ENCODE measurements at regions not wholly inside any gene's neighbourhood (a gene's known extent, or its start where the extent isn't known, plus 50 kb on each side); places are given as distances from the start of the nearest gene placed in this dataset.
A peak's percentile ranks its signal among the peaks of the same experiment; 100 is the strongest.

DNA sequence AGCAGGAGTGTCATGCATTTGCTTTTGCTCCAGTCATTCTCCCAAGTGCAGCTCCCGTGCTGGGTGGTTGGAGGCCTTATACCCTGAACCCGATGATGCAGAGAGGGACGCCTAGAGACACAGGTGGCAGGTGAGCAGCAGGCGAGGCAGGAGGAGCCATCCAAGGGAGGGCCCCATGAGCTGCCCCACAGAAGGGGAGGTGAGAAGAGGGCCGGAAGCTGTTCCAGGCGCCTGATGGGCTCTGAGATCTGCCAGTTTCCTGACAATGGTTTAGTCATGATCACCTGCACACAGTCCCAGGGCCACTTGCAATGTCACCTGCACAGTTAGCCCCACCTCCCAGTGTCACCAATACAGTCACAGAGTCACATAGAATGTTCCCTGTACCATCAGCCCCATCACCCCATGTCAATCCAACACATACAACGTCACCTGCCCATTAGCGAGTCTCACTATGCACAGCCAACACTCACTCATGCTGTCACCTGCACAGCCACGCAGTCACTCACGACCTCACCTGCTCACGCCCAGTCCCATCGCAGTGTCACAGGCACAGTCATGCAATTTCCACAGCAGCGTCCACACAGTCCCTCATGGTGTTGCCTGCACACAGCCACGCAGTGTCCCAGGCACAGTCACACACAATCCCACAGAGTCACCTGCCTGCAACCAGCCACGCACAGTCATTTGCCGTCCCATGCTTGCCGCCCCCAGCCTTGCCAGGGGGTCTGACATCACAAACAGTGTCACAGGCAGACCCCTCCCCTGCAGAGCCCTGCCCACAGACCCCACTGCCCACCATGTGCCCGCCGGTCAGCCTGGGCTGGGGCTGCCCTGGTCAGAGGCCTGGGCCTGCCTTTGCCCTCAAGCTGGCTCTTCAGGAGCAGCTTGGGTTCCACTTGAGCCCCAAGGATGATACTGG, 113.4 kb downstream of the LHX2 start:
- ChIA-PET POLR2A (no interaction called here), CTCF (interaction anchor here (2.7 kb wide), 1 partner anchor 196 kb away, joined by 18 read pairs; no protein-coding TSS in a partner anchor)
- H3K9me3 ChIP-seq (ENCODE audit: control insufficient read depth, insufficient read depth, low read length), result peaks cover 3% of the 10 kb centered on the region; the same call in 1 of the 2 replicates
- DNase-seq (ENCODE audit: low read depth, low spot score), result no peak
- TF ChIP-seq, protein P1, sequence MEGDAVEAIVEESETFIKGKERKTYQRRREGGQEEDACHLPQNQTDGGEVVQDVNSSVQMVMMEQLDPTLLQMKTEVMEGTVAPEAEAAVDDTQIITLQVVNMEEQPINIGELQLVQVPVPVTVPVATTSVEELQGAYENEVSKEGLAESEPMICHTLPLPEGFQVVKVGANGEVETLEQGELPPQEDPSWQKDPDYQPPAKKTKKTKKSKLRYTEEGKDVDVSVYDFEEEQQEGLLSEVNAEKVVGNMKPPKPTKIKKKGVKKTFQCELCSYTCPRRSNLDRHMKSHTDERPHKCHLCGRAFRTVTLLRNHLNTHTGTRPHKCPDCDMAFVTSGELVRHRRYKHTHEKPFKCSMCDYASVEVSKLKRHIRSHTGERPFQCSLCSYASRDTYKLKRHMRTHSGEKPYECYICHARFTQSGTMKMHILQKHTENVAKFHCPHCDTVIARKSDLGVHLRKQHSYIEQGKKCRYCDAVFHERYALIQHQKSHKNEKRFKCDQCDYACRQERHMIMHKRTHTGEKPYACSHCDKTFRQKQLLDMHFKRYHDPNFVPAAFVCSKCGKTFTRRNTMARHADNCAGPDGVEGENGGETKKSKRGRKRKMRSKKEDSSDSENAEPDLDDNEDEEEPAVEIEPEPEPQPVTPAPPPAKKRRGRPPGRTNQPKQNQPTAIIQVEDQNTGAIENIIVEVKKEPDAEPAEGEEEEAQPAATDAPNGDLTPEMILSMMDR (IDR thresholded peaks at IDR 0.05; ENCODE audit: low read depth, low read length), result no peak
- H3K27ac ChIP-seq (ENCODE audit: low read depth, low read length), result no peak overlapping the region
- H3K4me3 ChIP-seq (ENCODE audit: low read depth, low read length), result no peak overlapping the region
- H3K27me3 ChIP-seq (ENCODE audit: control insufficient read depth, insufficient read depth, low read length), result peaks cover 15% of the 10 kb centered on the region

DNA sequence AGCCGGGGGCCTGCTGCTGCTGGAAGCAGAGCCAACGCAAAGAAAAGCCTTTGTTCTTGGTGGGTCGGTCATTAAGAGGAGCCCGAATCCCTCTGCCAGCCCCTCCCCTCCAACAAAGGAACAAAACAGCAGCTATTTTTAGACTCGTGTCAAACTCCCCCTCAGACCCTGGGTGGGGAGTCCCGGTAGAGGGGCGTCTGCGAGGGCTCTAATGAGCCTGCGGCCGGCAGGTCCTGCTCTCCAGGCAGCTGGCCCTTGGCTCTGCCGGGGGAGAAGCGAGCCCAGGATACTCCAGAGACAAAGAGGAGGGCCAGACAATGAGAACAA, 114.0 kb downstream of the LHX2 start:
- ChIA-PET POLR2A (no interaction called here), CTCF (interaction anchor here (1.9 to 2.7 kb wide), 3 partner anchors 9 to 269 kb away, joined by 9 to 18 read pairs (median 12); no protein-coding TSS in a partner anchor)
- Histone ChIP-seq H3K27me3 (ENCODE audit: control insufficient read depth, insufficient read depth, low read length) (peaks cover 15% of the 10 kb centered on the region), H3K4me3 (ENCODE audit: low read depth, low read length) (no peak overlapping the region), H3K27ac (ENCODE audit: low read depth, low read length) (no peak overlapping the region), H3K9me3 (ENCODE audit: control insufficient read depth, insufficient read depth, low read length) (peaks cover 3% of the 10 kb centered on the region; the same call in 1 of the 2 replicates)
- DNase-seq (ENCODE audit: low read depth, low spot score), result no peak
- TF ChIP-seq, protein P1 (IDR thresholded peaks at IDR 0.05; ENCODE audit: low read depth, low read length), result no peak

DNA sequence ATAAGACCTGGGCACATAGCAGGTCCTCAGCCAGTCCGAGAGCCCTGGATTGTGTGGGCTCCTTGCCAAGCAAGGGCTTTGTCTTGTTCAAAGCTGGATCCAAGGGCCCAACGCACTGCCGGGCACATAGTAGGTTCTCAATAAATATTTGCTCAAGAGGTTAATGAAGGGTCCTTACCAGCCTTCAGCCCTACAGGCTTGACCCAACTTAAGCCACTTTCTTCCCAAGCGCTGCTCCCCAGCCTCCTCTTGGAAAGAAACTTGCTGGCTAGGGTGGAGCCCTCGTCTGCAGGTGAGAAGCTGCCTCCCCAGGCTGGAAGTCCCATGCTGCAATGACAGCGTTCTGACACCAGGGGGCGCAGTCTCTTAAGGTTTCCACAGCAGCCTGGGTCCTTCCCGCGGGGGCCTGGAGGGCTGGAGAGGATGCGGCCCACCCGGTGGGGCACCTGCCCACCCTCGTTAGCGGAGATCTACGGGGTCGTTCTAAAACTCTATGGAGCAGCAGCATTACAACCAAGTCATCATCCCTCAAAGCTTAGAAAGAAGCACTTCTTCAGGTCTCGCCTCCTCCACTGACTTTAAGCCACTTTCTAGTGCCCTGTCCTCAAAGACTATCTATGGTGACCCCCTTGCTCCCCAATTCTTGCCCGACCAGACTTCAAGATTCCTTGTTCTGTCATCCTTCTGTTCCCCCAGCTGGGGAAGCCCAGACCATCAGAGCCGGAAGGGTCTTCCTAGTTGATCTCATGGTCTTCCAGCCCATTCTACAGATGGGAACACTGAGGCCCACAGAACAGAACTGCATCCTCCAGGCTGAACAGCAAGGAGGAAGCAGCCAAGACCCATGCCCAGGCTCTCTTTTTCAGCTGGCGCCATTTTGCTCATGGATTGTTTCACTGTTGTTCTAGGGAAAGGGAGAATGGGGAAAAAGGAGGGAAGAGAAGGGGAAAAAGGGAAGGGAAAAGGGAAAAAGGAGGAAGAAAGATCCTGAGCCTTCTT, 115.4 kb downstream of the LHX2 start:
- no peaks in the 10 kb centered on the region; the same call in 1 of the 2 replicates for H3K9me3 ChIP-seq (ENCODE audit: control insufficient read depth, insufficient read depth, low read length)
- POLR2A ChIA-PET, result interaction anchor here (0.6 kb wide), 1 partner anchor 142 kb away, joined by 3 read pairs; no protein-coding TSS in a partner anchor

DNA sequence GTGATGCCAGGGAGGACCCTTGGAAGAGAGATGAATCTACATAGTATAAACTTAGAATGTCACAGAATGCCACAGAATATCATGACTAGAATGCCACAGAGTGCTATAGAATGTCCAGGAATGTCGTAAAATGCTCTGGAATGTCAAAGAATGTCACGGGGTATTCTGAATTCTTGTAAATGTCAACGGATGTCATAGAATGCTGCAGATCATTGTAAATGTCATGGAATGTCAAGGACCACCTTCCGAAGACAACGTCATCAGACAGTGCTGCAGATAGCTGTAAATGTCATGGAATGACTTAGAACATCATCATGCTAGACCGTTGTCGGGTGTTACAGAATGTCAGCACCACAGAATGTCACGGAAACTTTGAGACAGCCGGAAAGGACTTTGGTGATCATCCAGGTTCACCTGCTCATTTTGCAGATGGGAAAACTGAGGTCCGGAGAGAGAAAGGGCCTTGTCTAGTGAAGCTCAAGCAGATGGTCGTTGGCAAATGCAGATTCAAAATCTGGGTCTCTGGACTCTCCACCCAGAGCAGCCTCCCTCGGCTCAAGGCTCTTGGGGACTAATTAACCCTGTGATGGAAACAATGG, 117.1 kb downstream of the LHX2 start:
- CTCF ChIA-PET, result interaction anchor here (1.3 kb wide), 1 partner anchor 263 kb away, joined by 3 read pairs; no protein-coding TSS in a partner anchor
- TF ChIP-seq, protein P1 (IDR thresholded peaks at IDR 0.05; ENCODE audit: low read depth, low read length), result no peak
- no peak for DNase-seq (ENCODE audit: low read depth, low spot score)
- POLR2A ChIA-PET, result no interaction called here
- Histone ChIP-seq H3K27ac (ENCODE audit: low read depth, low read length) (no peak overlapping the region), H3K4me3 (ENCODE audit: low read depth, low read length) (no peak overlapping the region), H3K9me3 (ENCODE audit: control insufficient read depth, insufficient read depth, low read length) (no peaks in the 10 kb centered on the region; the same call in 1 of the 2 replicates), H3K27me3 (ENCODE audit: control insufficient read depth, insufficient read depth, low read length) (peaks cover 14% of the 10 kb centered on the region)

More for the DNA sequence above, 115.4 kb downstream of the LHX2 start:
- Histone ChIP-seq H3K4me3 (ENCODE audit: low read depth, low read length) (no peak overlapping the region), H3K27me3 (ENCODE audit: control insufficient read depth, insufficient read depth, low read length) (peaks cover 14% of the 10 kb centered on the region), H3K27ac (ENCODE audit: low read depth, low read length) (no peak overlapping the region)
- TF ChIP-seq, protein P1 (IDR thresholded peaks at IDR 0.05; ENCODE audit: low read depth, low read length), result peak; percentile 91
- no peak for DNase-seq (ENCODE audit: low read depth, low spot score)
- CTCF ChIA-PET, result interaction anchor here (0.5 to 2.7 kb wide), 34 partner anchors 9 to 579 kb away, joined by 3 to 18 read pairs (median 4); no protein-coding TSS in a partner anchor

All from AG04450 (cell line).